ENCODE measurements at regions not wholly inside any gene's neighbourhood (a gene's known extent, or its start where the extent isn't known, plus 50 kb on each side); places are given as distances from the start of the nearest gene placed in this dataset.

DNA sequence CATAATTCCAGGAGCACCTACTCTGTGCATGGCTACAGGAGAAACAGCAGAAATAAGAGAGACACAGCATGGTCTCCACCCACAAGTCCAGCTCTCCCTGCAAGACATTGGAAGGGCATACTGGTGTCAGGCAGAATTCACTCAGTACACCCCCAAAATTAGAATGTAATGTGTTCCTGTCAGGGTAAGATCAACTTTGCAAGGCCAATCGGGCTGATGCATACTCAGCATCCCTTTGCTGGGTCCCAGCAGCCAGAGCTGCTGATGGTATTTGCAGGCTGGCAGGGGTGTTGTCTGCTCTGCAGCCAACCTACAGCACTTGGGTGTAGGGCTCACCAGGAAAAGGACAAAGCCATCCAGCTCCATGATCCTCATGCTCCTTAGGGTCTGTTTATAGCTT is 295.4 kb upstream of the STS start:
- H3K27me3 ChIP-seq (ENCODE audit: low read depth) = no peaks in the 10 kb centered on the region
- DNase-seq = no peak

DNA sequence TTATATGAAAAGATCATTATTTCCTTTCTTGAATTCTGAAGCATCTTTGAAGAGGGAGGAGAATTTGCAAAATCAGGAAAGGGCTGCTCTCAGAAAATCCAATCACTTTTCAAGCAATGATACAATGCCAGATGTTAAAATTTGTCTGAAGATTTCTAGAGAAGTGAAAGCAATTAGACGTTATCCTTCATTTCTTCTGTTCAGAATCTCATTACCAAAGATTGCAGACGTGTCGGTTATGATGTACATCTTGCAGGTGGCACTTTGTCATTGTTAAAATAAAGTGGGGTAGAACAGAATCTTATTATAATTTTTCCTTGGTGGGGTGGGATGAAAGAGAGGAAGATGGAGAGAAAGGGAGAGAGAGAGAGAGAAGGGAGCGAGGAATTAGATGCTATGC is 296.4 kb upstream of the STS start:
- Histone ChIP-seq H3K9me3 (replicated peaks) (no peaks in the 10 kb centered on the region), H3K4me3 (no peak overlapping the region), H3K36me3 (no peaks in the 10 kb centered on the region), H3K4me1 (no peaks in the 10 kb centered on the region), H3K27ac (replicated peaks) (no peak overlapping the region), H3K27me3 (ENCODE audit: low read depth) (no peaks in the 10 kb centered on the region)
- TF ChIP-seq, protein P1, sequence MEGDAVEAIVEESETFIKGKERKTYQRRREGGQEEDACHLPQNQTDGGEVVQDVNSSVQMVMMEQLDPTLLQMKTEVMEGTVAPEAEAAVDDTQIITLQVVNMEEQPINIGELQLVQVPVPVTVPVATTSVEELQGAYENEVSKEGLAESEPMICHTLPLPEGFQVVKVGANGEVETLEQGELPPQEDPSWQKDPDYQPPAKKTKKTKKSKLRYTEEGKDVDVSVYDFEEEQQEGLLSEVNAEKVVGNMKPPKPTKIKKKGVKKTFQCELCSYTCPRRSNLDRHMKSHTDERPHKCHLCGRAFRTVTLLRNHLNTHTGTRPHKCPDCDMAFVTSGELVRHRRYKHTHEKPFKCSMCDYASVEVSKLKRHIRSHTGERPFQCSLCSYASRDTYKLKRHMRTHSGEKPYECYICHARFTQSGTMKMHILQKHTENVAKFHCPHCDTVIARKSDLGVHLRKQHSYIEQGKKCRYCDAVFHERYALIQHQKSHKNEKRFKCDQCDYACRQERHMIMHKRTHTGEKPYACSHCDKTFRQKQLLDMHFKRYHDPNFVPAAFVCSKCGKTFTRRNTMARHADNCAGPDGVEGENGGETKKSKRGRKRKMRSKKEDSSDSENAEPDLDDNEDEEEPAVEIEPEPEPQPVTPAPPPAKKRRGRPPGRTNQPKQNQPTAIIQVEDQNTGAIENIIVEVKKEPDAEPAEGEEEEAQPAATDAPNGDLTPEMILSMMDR (IDR thresholded peaks at IDR 0.05; ENCODE audit: borderline replicate concordance) = no peak
- no peak for DNase-seq
- intact Hi-C loops (cut with micrococcal nuclease) = no loop called here

More for the DNA sequence above, 295.4 kb upstream of the STS start:
- no peaks in the 10 kb centered on the region for H3K4me1 ChIP-seq
- intact Hi-C loops (cut with micrococcal nuclease) = no loop called here
- no peak overlapping the region for H3K4me3 ChIP-seq
- no peaks in the 10 kb centered on the region for H3K9me3 ChIP-seq (replicated peaks)
- H3K27ac ChIP-seq (replicated peaks) = no peak overlapping the region
- H3K36me3 ChIP-seq = no peaks in the 10 kb centered on the region
- TF ChIP-seq, protein P1 (IDR thresholded peaks at IDR 0.05; ENCODE audit: borderline replicate concordance) = no peak

DNA sequence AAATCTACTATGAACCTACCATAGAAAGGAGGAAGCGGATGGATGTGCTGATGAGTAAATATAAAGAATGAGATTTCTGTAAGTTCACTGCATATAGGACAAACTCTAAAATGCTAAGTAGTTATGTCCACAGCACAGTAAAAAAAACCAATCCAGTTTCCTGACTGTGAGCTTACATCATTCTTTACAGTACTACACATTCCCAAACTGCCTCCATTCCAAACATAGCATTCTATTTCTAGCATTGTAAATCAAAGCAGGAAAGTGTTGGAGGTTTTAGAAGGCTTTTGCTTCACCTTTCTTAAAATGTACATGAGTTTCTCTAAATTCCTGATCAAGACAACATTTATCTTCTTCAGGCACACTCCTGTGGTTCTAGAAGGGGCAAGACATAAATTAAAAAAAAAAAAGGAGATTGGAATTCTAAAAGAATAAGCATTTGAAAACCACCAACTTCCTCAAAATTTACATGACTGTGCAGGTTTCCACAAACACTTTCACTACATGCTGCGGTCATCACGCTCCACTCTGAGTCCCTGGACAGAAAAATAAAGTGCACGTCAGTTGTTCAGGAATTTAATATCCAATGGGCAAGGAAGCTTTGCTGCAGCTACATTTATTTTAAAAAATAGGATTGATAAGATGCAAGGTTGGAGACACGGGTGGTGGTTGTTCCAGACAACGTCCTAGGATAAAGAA is 297.6 kb upstream of the STS start:
- intact Hi-C loops (cut with micrococcal nuclease) = no loop called here
- H3K36me3 ChIP-seq = no peaks in the 10 kb centered on the region
- H3K4me1 ChIP-seq = no peaks in the 10 kb centered on the region
- no peak overlapping the region for H3K27ac ChIP-seq (replicated peaks)
- H3K27me3 ChIP-seq (ENCODE audit: low read depth) = no peaks in the 10 kb centered on the region
- H3K9me3 ChIP-seq (replicated peaks) = no peaks in the 10 kb centered on the region
- TF ChIP-seq, protein P1 (IDR thresholded peaks at IDR 0.05; ENCODE audit: borderline replicate concordance) = no peak
- H3K4me3 ChIP-seq = no peak overlapping the region
- DNase-seq = no peak

DNA sequence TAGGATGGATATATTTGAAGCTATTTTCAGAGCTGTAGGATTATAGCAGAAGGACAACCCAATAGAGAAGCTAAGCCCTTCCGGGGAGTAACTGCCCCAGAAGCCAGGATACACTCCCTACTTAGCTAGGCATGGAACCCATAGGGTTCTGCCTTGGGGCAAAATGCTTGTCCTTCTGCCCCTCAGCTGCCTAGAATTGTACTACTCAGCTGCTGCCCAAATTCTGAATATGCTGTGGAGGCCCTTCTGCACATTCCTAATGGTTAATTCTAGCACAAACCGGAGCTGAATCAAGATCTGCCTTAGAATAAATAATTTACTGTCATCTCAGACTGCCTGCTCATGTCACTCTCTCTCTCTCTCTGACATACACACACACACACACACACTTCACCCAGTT is 297.7 kb upstream of the VCX3A start:
- intact Hi-C loops (cut with micrococcal nuclease) = no loop called here
- DNase-seq = no peak
- Histone ChIP-seq H3K27ac (replicated peaks) (no peak overlapping the region), H3K27me3 (ENCODE audit: low read depth) (no peaks in the 10 kb centered on the region), H3K36me3 (no peaks in the 10 kb centered on the region), H3K4me1 (no peaks in the 10 kb centered on the region), H3K9me3 (replicated peaks) (no peaks in the 10 kb centered on the region), H3K4me3 (no peak overlapping the region)
- TF ChIP-seq, protein P1 (IDR thresholded peaks at IDR 0.05; ENCODE audit: borderline replicate concordance) = no peak

DNA sequence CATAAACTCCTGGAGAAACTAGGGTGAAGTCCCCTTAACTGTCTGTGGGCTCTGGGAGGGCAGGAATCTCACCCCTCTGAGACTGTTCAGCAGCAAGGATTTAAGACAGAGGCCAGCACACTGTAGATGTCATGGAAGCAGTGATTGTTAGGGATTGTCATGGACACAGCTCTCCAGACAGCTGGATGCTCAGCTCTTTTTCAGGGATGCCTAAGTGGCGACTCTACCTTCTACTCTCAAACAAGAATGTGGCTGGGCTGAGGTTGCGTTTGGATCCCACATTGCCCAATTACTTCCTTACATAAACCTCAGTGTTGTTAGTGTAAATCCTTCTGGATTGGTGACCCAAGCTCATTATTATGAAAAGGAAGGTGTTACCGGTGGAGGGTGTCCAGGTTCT is 291.9 kb upstream of the VCX3A start:
- intact Hi-C loops (cut with micrococcal nuclease) = no loop called here
- H3K4me1 ChIP-seq = no peaks in the 10 kb centered on the region
- H3K27me3 ChIP-seq (ENCODE audit: low read depth) = no peaks in the 10 kb centered on the region
- no peaks in the 10 kb centered on the region for H3K9me3 ChIP-seq (replicated peaks)
- H3K27ac ChIP-seq (replicated peaks) = no peak overlapping the region
- H3K36me3 ChIP-seq = no peaks in the 10 kb centered on the region
- TF ChIP-seq, protein P1 (IDR thresholded peaks at IDR 0.05; ENCODE audit: borderline replicate concordance) = no peak
- no peak overlapping the region for H3K4me3 ChIP-seq
- no peak for DNase-seq
